ENCODE measurements at regions not wholly inside any gene's neighbourhood (a gene's known extent, or its start where the extent isn't known, plus 50 kb on each side); places are given as distances from the start of the nearest gene placed in this dataset.

DNA sequence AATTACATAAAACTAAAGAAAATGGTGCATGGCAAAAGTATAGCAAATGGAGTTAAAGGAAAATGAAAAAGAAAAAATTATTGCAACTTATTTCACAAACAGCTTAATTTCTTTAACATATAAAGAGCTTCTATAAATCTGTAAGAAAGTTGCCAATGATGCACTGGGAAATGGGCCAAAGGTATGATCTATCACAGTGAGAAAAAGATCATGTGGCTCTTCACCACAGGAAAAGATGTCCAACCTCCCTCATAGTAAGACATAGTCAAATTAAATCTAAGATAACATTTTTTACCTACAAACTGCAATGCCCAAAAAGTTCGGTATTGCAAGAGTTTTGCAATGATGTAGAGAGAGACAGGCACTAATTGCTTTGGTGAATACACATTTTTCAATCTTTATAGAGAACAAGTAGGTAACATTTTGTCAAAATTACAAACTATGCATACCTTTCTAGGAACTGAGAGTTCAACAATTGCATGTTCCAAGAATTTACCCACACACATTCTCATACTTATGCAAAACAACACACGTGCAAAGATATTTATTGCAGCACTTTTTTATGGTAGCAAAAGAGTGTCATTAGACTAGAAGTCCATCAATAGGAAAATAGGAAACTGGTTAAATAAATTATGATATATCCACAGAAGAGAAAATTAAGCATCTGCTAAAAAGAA, 372.6 kb downstream of the QKI start (continued):
- TF ChIP-seq, protein P1, sequence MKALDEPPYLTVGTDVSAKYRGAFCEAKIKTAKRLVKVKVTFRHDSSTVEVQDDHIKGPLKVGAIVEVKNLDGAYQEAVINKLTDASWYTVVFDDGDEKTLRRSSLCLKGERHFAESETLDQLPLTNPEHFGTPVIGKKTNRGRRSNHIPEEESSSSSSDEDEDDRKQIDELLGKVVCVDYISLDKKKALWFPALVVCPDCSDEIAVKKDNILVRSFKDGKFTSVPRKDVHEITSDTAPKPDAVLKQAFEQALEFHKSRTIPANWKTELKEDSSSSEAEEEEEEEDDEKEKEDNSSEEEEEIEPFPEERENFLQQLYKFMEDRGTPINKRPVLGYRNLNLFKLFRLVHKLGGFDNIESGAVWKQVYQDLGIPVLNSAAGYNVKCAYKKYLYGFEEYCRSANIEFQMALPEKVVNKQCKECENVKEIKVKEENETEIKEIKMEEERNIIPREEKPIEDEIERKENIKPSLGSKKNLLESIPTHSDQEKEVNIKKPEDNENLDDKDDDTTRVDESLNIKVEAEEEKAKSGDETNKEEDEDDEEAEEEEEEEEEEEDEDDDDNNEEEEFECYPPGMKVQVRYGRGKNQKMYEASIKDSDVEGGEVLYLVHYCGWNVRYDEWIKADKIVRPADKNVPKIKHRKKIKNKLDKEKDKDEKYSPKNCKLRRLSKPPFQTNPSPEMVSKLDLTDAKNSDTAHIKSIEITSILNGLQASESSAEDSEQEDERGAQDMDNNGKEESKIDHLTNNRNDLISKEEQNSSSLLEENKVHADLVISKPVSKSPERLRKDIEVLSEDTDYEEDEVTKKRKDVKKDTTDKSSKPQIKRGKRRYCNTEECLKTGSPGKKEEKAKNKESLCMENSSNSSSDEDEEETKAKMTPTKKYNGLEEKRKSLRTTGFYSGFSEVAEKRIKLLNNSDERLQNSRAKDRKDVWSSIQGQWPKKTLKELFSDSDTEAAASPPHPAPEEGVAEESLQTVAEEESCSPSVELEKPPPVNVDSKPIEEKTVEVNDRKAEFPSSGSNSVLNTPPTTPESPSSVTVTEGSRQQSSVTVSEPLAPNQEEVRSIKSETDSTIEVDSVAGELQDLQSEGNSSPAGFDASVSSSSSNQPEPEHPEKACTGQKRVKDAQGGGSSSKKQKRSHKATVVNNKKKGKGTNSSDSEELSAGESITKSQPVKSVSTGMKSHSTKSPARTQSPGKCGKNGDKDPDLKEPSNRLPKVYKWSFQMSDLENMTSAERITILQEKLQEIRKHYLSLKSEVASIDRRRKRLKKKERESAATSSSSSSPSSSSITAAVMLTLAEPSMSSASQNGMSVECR (CRISPR knock-in tag; IDR thresholded peaks at IDR 0.05), result no peak
- TF ChIP-seq ZNF764 (CRISPR knock-in tag; IDR thresholded peaks at IDR 0.05; ENCODE audit: low read depth) (no peak), SOX6 (IDR thresholded peaks at IDR 0.05) (no peak)

DNA sequence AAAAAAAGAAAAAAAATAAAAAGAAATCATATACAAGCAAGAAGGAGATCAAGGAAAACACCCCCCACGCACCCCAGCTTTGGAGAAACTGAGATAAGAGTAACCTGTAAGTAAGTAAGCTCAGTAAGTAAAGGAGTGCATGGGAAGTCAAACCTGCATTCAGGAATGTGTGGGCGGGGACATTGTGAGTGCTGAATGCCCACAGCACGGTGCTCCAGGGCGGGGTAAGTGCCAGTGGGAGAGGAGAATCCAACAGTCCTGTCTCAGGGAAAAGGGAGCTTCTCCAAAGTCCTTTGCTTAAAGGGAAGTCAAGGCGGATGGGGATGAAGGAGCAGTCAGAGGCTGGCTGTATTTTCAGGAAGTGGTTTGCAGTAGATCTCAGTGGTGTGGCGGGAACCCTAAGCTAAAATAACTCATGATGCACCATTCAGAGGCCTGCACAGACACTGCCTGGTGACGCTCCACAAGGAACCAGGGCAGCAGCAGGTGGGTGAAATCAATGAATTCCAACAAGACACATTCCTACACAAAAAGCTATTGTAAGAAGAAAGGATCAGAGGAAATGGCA, 368.0 kb downstream of the QKI start:
- TF ChIP-seq SPI1 (IDR thresholded peaks at IDR 0.05; ENCODE audit: borderline replicate concordance, low read depth, low read length), result peak; percentile 77; the same call in 1 of the 2 replicates
- TF ChIP-seq HDGF (IDR thresholded peaks at IDR 0.05), result no peak
- 0 out of 2 replicates have a peak, but pooled peaks have one; percentile 36 for TF ChIP-seq ZNF695 (CRISPR knock-in tag; IDR thresholded peaks at IDR 0.05)
- DNase-seq (ENCODE audit: extremely low read depth in 1 of 4, low spot score in 3 of 4), result no peak
- no peak overlapping the region for H3K4me3 ChIP-seq
- no peak overlapping the region; the same call in 1 of the 2 replicates for H2AFZ ChIP-seq (ENCODE audit: low read depth, low read length)
- peaks cover 19 to 21% of the 10 kb centered on the region in 2 experiments; a peak in 4 of 5 replicates for H3K4me1 ChIP-seq (replicated peaks in 1 of 2; ENCODE audit: control insufficient read depth in 2 of 2, insufficient read depth in 2 of 2, low read length in 2 of 2)
- H3K79me2 ChIP-seq (ENCODE audit: control insufficient read depth, insufficient read depth, low read length), result no peaks in the 10 kb centered on the region
- no peaks in the 10 kb centered on the region for H3K36me3 ChIP-seq (ENCODE audit: control insufficient read depth, insufficient read depth, low read length)
- no peak overlapping the region for H3K4me2 ChIP-seq (ENCODE audit: insufficient read depth, low read length)
- H3K27ac ChIP-seq (ENCODE audit: extremely low read depth, low read depth, low read length), result no peak overlapping the region
- ATAC-seq, result no peak
- no peaks in the 10 kb centered on the region for H4K20me1 ChIP-seq (replicated peaks; ENCODE audit: control insufficient read depth, insufficient read depth, low read length)
- no peaks in the 10 kb centered on the region for H3K9me3 ChIP-seq (replicated peaks; ENCODE audit: control insufficient read depth, insufficient read depth, low read depth, low read length)
- 73% methylated on average over 7 of the region's 7 CpGs for WGBS (ENCODE audit: insufficient coverage, low coverage, missing lambda C conversion rate)
- in situ Hi-C loops (cut with MboI) (no loop called here), intact Hi-C loops (cut with micrococcal nuclease) (no loop called here)
- no TSS peak for BruUV-seq (replicated peaks)
- FAIRE-seq, result no peak
- CTCF ChIA-PET (ENCODE audit: low intra/inter-chr PET ratio), result no interaction called here
- no peaks in the 10 kb centered on the region for H3K27me3 ChIP-seq (ENCODE audit: control insufficient read depth in 2 of 2, insufficient read depth in 2 of 2, low read length in 2 of 2)
- POLR2A ChIA-PET, result no interaction called here
- no peaks in the 10 kb centered on the region for H3K9me1 ChIP-seq (ENCODE audit: control insufficient read depth, insufficient read depth, low read length)
- no peak overlapping the region for H3K9ac ChIP-seq (ENCODE audit: insufficient read depth in 1 of 2, low read depth in 2 of 2, low read length in 2 of 2)

All from K562 (cell line).